ENCODE measurements at regions not wholly inside any gene's neighbourhood (a gene's known extent, or its start where the extent isn't known, plus 50 kb on each side); places are given as distances from the start of the nearest gene placed in this dataset.

DNA sequence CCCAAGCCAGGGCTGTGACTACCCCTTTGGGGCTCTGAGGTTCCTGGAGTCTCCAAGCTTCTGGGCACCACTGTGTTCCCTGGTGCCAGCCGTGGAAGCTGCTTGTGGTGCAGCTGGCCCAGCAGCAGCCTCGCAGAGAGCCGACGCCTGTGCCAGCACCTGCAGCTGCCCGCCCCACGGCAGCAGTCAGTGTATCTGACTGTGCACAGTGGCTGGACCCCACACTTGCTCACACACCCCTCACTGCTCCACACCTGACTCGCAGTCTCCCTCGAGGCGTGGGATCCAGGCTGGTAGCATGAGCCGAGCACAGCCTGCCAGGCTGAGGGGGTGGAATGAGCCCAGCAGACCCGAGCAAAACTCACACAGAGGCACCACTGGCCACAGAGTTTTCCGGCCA lies 325.2 kb downstream of the PCNX1 start:
- Histone ChIP-seq H3K9me3 (replicated peaks; ENCODE audit: control insufficient read depth, insufficient read depth, low read depth, low read length) (no peaks in the 10 kb centered on the region), H3K36me3 (ENCODE audit: control insufficient read depth, insufficient read depth, low read length) (no peaks in the 10 kb centered on the region), H3K27me3 (ENCODE audit: control insufficient read depth in 2 of 2, insufficient read depth in 2 of 2, low read length in 2 of 2) (no peaks in the 10 kb centered on the region; a peak in 1 of 5 replicates), H4K20me1 (replicated peaks; ENCODE audit: control insufficient read depth, insufficient read depth, low read length) (no peaks in the 10 kb centered on the region), H3K79me2 (ENCODE audit: control insufficient read depth, insufficient read depth, low read length) (no peaks in the 10 kb centered on the region), H3K4me3 (no peak overlapping the region), H3K4me2 (ENCODE audit: insufficient read depth, low read length) (no peak overlapping the region), H3K9me1 (ENCODE audit: control insufficient read depth, insufficient read depth, low read length) (no peaks in the 10 kb centered on the region), H2AFZ (ENCODE audit: low read depth, low read length) (peak overlapping the region; percentile 60; the same call in 1 of the 2 replicates), H3K9ac (ENCODE audit: insufficient read depth in 1 of 2, low read depth in 2 of 2, low read length in 2 of 2) (peak overlapping the region in 1 of 2 experiments; percentile 71; a peak in 1 of 4 replicates), H3K27ac (ENCODE audit: extremely low read depth, low read depth, low read length) (no peak overlapping the region), H3K4me1 (replicated peaks in 1 of 2; ENCODE audit: control insufficient read depth in 2 of 2, insufficient read depth in 2 of 2, low read length in 2 of 2) (peaks cover 2 to 17% of the 10 kb centered on the region in 2 experiments; a peak in 3 of 5 replicates)
- no peak for ATAC-seq
- in situ Hi-C loops (cut with MboI) (no loop called here), intact Hi-C loops (cut with micrococcal nuclease) (no loop called here)
- CTCF ChIA-PET (ENCODE audit: low intra/inter-chr PET ratio): no interaction called here
- no peak for DNase-seq (ENCODE audit: extremely low read depth in 1 of 4, low spot score in 3 of 4)
- WGBS (ENCODE audit: insufficient coverage, low coverage, missing lambda C conversion rate): 19% methylated on average over 11 of the region's 12 CpGs
- no peak for FAIRE-seq
- BruUV-seq (replicated peaks): no TSS peak
- TF ChIP-seq SETDB1 (IDR thresholded peaks at IDR 0.05; ENCODE audit: low read length) (no peak), ZBTB17 (CRISPR knock-in tag; IDR thresholded peaks at IDR 0.05) (no peak), HNRNPH1 (optimal IDR thresholded peaks at IDR 0.05; ENCODE audit: low read depth, low read length) (no peak), MLLT1 (IDR thresholded peaks at IDR 0.05) (no peak)
- POLR2A ChIA-PET: no interaction called here

DNA sequence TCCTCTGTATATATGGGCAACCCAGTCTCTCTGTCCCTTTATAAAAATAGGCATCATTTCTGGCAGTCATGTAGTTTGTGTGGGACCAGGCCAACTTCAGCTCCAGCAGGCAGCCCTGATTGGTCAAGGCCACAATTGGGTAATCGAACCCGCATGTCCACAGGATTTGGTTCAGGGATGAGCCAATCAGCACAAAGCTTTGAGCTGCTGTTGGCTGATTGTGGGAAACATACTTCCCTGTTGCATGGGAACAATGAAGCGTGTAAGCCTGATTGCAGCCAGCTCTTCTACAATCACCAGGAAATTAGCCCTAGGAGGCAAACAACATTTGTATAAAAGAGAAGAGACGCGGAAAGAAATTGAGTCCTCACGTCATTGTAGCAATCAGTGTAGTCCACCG lies 328.6 kb downstream of the PCNX1 start:
- ATAC-seq (no peak), FAIRE-seq (no peak), DNase-seq (ENCODE audit: extremely low read depth in 1 of 4, low spot score in 3 of 4) (no peak)
- no TSS peak for BruUV-seq (replicated peaks)
- Histone ChIP-seq H3K9me3 (replicated peaks; ENCODE audit: control insufficient read depth, insufficient read depth, low read depth, low read length) (no peaks in the 10 kb centered on the region), H3K27ac (ENCODE audit: extremely low read depth, low read depth, low read length) (no peak overlapping the region), H3K4me1 (replicated peaks in 1 of 2; ENCODE audit: control insufficient read depth in 2 of 2, insufficient read depth in 2 of 2, low read length in 2 of 2) (peaks cover 2 to 13% of the 10 kb centered on the region in 2 experiments; a peak in 3 of 5 replicates), H3K79me2 (ENCODE audit: control insufficient read depth, insufficient read depth, low read length) (no peaks in the 10 kb centered on the region), H3K9ac (ENCODE audit: insufficient read depth in 1 of 2, low read depth in 2 of 2, low read length in 2 of 2) (no peak overlapping the region), H4K20me1 (replicated peaks; ENCODE audit: control insufficient read depth, insufficient read depth, low read length) (no peaks in the 10 kb centered on the region), H3K4me3 (no peak overlapping the region), H3K4me2 (ENCODE audit: insufficient read depth, low read length) (no peak overlapping the region), H2AFZ (ENCODE audit: low read depth, low read length) (no peak overlapping the region), H3K36me3 (ENCODE audit: control insufficient read depth, insufficient read depth, low read length) (no peaks in the 10 kb centered on the region), H3K27me3 (ENCODE audit: control insufficient read depth in 2 of 2, insufficient read depth in 2 of 2, low read length in 2 of 2) (no peaks in the 10 kb centered on the region; a peak in 1 of 5 replicates), H3K9me1 (ENCODE audit: control insufficient read depth, insufficient read depth, low read length) (no peaks in the 10 kb centered on the region)
- ChIA-PET CTCF (ENCODE audit: low intra/inter-chr PET ratio) (no interaction called here), POLR2A (no interaction called here)
- in situ Hi-C loops (cut with MboI): no loop called here
- 38% methylated on average over 7 of the region's 7 CpGs for WGBS (ENCODE audit: insufficient coverage, low coverage, missing lambda C conversion rate)
- intact Hi-C loops (cut with micrococcal nuclease): no loop called here
- no peak for TF ChIP-seq MXD1 (CRISPR knock-in tag; IDR thresholded peaks at IDR 0.05; ENCODE audit: borderline replicate concordance, poor library complexity, severe bottlenecking)
- TF ChIP-seq ATF2 (CRISPR knock-in tag; IDR thresholded peaks at IDR 0.05): no peak
- TF ChIP-seq CBX3 (IDR thresholded peaks at IDR 0.05; ENCODE audit: borderline replicate concordance in 1 of 2, low read length in 2 of 2): no peak
- no peak for TF ChIP-seq MXI1 (IDR thresholded peaks at IDR 0.05; ENCODE audit: low read depth, low read length)
- TF ChIP-seq, protein P1, sequence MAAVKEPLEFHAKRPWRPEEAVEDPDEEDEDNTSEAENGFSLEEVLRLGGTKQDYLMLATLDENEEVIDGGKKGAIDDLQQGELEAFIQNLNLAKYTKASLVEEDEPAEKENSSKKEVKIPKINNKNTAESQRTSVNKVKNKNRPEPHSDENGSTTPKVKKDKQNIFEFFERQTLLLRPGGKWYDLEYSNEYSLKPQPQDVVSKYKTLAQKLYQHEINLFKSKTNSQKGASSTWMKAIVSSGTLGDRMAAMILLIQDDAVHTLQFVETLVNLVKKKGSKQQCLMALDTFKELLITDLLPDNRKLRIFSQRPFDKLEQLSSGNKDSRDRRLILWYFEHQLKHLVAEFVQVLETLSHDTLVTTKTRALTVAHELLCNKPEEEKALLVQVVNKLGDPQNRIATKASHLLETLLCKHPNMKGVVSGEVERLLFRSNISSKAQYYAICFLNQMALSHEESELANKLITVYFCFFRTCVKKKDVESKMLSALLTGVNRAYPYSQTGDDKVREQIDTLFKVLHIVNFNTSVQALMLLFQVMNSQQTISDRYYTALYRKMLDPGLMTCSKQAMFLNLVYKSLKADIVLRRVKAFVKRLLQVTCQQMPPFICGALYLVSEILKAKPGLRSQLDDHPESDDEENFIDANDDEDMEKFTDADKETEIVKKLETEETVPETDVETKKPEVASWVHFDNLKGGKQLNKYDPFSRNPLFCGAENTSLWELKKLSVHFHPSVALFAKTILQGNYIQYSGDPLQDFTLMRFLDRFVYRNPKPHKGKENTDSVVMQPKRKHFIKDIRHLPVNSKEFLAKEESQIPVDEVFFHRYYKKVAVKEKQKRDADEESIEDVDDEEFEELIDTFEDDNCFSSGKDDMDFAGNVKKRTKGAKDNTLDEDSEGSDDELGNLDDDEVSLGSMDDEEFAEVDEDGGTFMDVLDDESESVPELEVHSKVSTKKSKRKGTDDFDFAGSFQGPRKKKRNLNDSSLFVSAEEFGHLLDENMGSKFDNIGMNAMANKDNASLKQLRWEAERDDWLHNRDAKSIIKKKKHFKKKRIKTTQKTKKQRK (IDR thresholded peaks at IDR 0.05; ENCODE audit: borderline replicate concordance, low read depth, low read length): no peak

Data from K562 (cell line).